Panc1 (cell line): ENCODE measurements at regions not wholly inside any gene's neighbourhood (a gene's known extent, or its start where the extent isn't known, plus 50 kb on each side); places are given as distances from the start of the nearest gene placed in this dataset.

Experiments
- ATAC-seq: fragments of 200-7000 bp; cut with Tn5 transposase; 2 replicates; pipeline ENCODE4 v1.9.1; 2020; ENCODE audit warnings: mild to moderate bottlenecking, moderate library complexity
- BruUV-seq: library from RNA; stranded (reverse); fragments of 400-500 nt; replicated peaks from 2 replicates; lab custom pipeline; 2021; lab: Mats Ljungman, UMichigan
- CTCF ChIA-PET: fragments of 300-600 bp; sonication (Branson Sonifier 250); formaldehyde crosslinking; loops from one replicate; lab custom pipeline; 2022; ENCODE audit warnings: antibody characterized with exemption; lab: Charles Lee
- POLR2A ChIA-PET: fragments of 300-600 bp; sonication (Branson Sonifier 250); formaldehyde crosslinking; loops from one replicate; lab custom pipeline; 2022; ENCODE audit warnings: antibody characterized with exemption; lab: Charles Lee
- DNase-seq: peaks from one replicate; pipeline ENCODE4 v3.0.0-alpha.2; 2010; ENCODE audit warnings: low read depth, low spot score
- H3K27ac ChIP-seq: 2 replicates; pipeline ENCODE4 v1.5.1; 2011; ENCODE audit warnings: mild to moderate bottlenecking, low read length, inconsistent platforms
- H3K27me3 ChIP-seq: fragments of 200-500 bp; sonication (Bioruptor generic); 2 replicates; pipeline ENCODE4 v1.6.0; 2014; ENCODE audit warnings: low read length, inconsistent platforms; ENCODE audit not compliant: control insufficient read depth, insufficient read depth
- H3K36me3 ChIP-seq: fragments of 200-500 bp; sonication (Bioruptor generic); 2 replicates; pipeline ENCODE4 v1.5.1; 2014; ENCODE audit warnings: inconsistent platforms, mild to moderate bottlenecking, low read length, moderate library complexity; ENCODE audit not compliant: control insufficient read depth, insufficient read depth
- H3K4me1 ChIP-seq: 2 replicates; pipeline ENCODE4 v1.5.1; 2011; ENCODE audit warnings: inconsistent platforms, mild to moderate bottlenecking, low read length, moderate library complexity; ENCODE audit not compliant: control insufficient read depth, insufficient read depth
- H3K4me3 ChIP-seq, 2 experiments: 2 replicates each; pipeline ENCODE4 v1.5.1; 2011 to 2012; ENCODE audit warnings: low read depth in 2 of 2, low read length in 2 of 2, mild to moderate bottlenecking in 2 of 2, inconsistent platforms in 1 of 2, moderate library complexity in 1 of 2
- H3K9me3 ChIP-seq: fragments of 200-500 bp; sonication (Bioruptor generic); 2 replicates; pipeline ENCODE4 v1.5.1; 2014; ENCODE audit warnings: low read depth, mild to moderate bottlenecking, inconsistent platforms, low read length, moderate library complexity; ENCODE audit not compliant: control insufficient read depth, insufficient read depth
- CTCF ChIP-seq: fragments of 450-650 bp; IDR thresholded peaks from 2 replicates; pipeline ENCODE4 v1.5.1; 2017; ENCODE audit warnings: mild to moderate bottlenecking
- POLR2AphosphoS5 ChIP-seq: IDR thresholded peaks from 2 replicates; pipeline ENCODE4 v1.6.1; 2012; ENCODE audit warnings: mild to moderate bottlenecking, low read depth, low read length, moderate library complexity
- SIN3A ChIP-seq: IDR thresholded peaks from 2 replicates; pipeline ENCODE4 v1.6.1; 2012; ENCODE audit warnings: low read depth, mild to moderate bottlenecking, low read length, moderate library complexity, borderline replicate concordance; ENCODE audit not compliant: insufficient read depth
- TCF7L2 ChIP-seq: IDR thresholded peaks from 2 replicates; pipeline ENCODE4 v1.6.1; 2011; ENCODE audit warnings: mild to moderate bottlenecking, low read depth, low read length, inconsistent platforms
- in situ Hi-C: cut with HindIII; loops from 2 replicates; pipeline ENCODE4 v1.10.0; 2016; ENCODE audit warnings: low sequenced_read_pairs, low pct_unique_long_range_greater_than_20kb
- intact Hi-C: fragments of 100-400 bp; cut with micrococcal nuclease; formaldehyde crosslinking; loops from one replicate; pipeline ENCODE4 v1.10.0; 2022; ENCODE audit not compliant: unreplicated experiment
- TF ChIP-seq, protein P1 (sequence below), 2 experiments: IDR thresholded peaks; 2 replicates each; pipeline ENCODE4 v1.6.1; 2011 to 2012; ENCODE audit warnings: low read depth in 2 of 2, control low read depth in 1 of 2, low read length in 1 of 2, mild to moderate bottlenecking in 1 of 2, moderate library complexity in 1 of 2; ENCODE audit not compliant: insufficient read depth in 1 of 2

- no peaks in the 10 kb centered on the region for H3K4me1 ChIP-seq
- H3K27ac ChIP-seq, result no peak overlapping the region
- H3K27me3 ChIP-seq, result no peaks in the 10 kb centered on the region
- in situ Hi-C loops, result no loop called here
- no peaks in the 10 kb centered on the region for H3K9me3 ChIP-seq
- POLR2A ChIA-PET, result no interaction called here
- CTCF ChIA-PET, result no interaction called here
- no peak for ATAC-seq
- TF ChIP-seq POLR2AphosphoS5, result no peak
- TF ChIP-seq CTCF, result no peak
- TF ChIP-seq, protein P1, sequence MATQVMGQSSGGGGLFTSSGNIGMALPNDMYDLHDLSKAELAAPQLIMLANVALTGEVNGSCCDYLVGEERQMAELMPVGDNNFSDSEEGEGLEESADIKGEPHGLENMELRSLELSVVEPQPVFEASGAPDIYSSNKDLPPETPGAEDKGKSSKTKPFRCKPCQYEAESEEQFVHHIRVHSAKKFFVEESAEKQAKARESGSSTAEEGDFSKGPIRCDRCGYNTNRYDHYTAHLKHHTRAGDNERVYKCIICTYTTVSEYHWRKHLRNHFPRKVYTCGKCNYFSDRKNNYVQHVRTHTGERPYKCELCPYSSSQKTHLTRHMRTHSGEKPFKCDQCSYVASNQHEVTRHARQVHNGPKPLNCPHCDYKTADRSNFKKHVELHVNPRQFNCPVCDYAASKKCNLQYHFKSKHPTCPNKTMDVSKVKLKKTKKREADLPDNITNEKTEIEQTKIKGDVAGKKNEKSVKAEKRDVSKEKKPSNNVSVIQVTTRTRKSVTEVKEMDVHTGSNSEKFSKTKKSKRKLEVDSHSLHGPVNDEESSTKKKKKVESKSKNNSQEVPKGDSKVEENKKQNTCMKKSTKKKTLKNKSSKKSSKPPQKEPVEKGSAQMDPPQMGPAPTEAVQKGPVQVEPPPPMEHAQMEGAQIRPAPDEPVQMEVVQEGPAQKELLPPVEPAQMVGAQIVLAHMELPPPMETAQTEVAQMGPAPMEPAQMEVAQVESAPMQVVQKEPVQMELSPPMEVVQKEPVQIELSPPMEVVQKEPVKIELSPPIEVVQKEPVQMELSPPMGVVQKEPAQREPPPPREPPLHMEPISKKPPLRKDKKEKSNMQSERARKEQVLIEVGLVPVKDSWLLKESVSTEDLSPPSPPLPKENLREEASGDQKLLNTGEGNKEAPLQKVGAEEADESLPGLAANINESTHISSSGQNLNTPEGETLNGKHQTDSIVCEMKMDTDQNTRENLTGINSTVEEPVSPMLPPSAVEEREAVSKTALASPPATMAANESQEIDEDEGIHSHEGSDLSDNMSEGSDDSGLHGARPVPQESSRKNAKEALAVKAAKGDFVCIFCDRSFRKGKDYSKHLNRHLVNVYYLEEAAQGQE (IDR thresholded peaks at IDR 0.05; ENCODE audit: insufficient read depth in 1 of 2, low read depth in 2 of 2, low read length in 1 of 2), result no peak
- no peak for TF ChIP-seq SIN3A
- TF ChIP-seq TCF7L2, result no peak
- intact Hi-C loops, result no loop called here
- no peak overlapping the region for H3K4me3 ChIP-seq
- BruUV-seq, result no TSS peak
- no peaks in the 10 kb centered on the region for H3K36me3 ChIP-seq
- DNase-seq, result no peak
These were observed 1509.7 kb upstream of the WWC1 start for GRCh38 chr5:166781737-166782136.

- in situ Hi-C loops (no loop called here), intact Hi-C loops (no loop called here)
- H3K27ac ChIP-seq, result no peak overlapping the region
- no peaks in the 10 kb centered on the region for H3K36me3 ChIP-seq
- H3K9me3 ChIP-seq, result no peaks in the 10 kb centered on the region
- CTCF ChIA-PET, result no interaction called here
- BruUV-seq, result no TSS peak
- no peaks in the 10 kb centered on the region for H3K4me1 ChIP-seq
- no peak for DNase-seq
- no peak for ATAC-seq
- POLR2A ChIA-PET, result no interaction called here
- no peak overlapping the region for H3K4me3 ChIP-seq
- H3K27me3 ChIP-seq, result no peaks in the 10 kb centered on the region
- TF ChIP-seq TCF7L2, result no peak
- TF ChIP-seq, protein P1 (IDR thresholded peaks at IDR 0.05; ENCODE audit: insufficient read depth in 1 of 2, low read depth in 2 of 2, low read length in 1 of 2), result no peak
- TF ChIP-seq SIN3A, result no peak
- TF ChIP-seq POLR2AphosphoS5, result no peak
- no peak for TF ChIP-seq CTCF
These were observed 1506.8 kb upstream of the WWC1 start for GRCh38 chr5:166784545-166785078.
